Endometrium (tissue), 2 donors: ENCODE measurements at regions not wholly inside any gene's neighbourhood (a gene's known extent, or its start where the extent isn't known, plus 50 kb on each side); places are given as distances from the start of the nearest gene placed in this dataset.
"Not testable (repeated sequence)": the region's sequence is repeated elsewhere in the genome, so short reads cannot be mapped to it uniquely, and the experiment has no call there.

Source experiments
- FAIRE-seq: peaks from 2 replicates; lab custom pipeline; 2012; peaks lifted over from hg19 to GRCh38; lab: Jason Lieb, UNC
- donor health status: control.
- donor health status: control.

- no peak for FAIRE-seq
These were observed 138.0 kb upstream of the ALCAM start for GRCh38 chr3:105228696-105229095.

- no peak for FAIRE-seq
These were observed 134.2 kb upstream of the ALCAM start for GRCh38 chr3:105232553-105232952.

- no peak for FAIRE-seq
These were observed 133.7 kb upstream of the ALCAM start for GRCh38 chr3:105233010-105233409.

- no peak for FAIRE-seq
These were observed 131.5 kb upstream of the ALCAM start for GRCh38 chr3:105235221-105235620.

GRCh38 chr3:105235785-105236184, 130.9 kb upstream of the ALCAM start:
- no peak for FAIRE-seq

- FAIRE-seq: no peak
These were observed 128.3 kb upstream of the ALCAM start for GRCh38 chr3:105238367-105238766.

GRCh38 chr3:105243076-105243475, 123.6 kb upstream of the ALCAM start:
- no peak for FAIRE-seq

- FAIRE-seq: no peak
These were observed 120.2 kb upstream of the ALCAM start for GRCh38 chr3:105246536-105246935.

GRCh38 chr3:105253225-105253624, 113.5 kb upstream of the ALCAM start:
- FAIRE-seq: no peak

GRCh38 chr3:105254154-105254553, 112.6 kb upstream of the ALCAM start:
- FAIRE-seq: no peak

GRCh38 chr3:105255350-105255749, 111.4 kb upstream of the ALCAM start:
- no peak for FAIRE-seq

GRCh38 chr3:105259496-105259895, 107.2 kb upstream of the ALCAM start:
- peak; percentile 8 for FAIRE-seq

GRCh38 chr3:105260385-105260784, 106.3 kb upstream of the ALCAM start:
- FAIRE-seq: no peak

- no peak for FAIRE-seq
These were observed 92.2 kb upstream of the ALCAM start for GRCh38 chr3:105274536-105274935.

- FAIRE-seq: no peak
These were observed 91.8 kb upstream of the ALCAM start for GRCh38 chr3:105274958-105275357.

- no peak for FAIRE-seq
These were observed 89.1 kb upstream of the ALCAM start for GRCh38 chr3:105277656-105278055.

- no peak for FAIRE-seq
These were observed 88.0 kb upstream of the ALCAM start for GRCh38 chr3:105278688-105279087.

GRCh38 chr3:105281989-105282388, 84.7 kb upstream of the ALCAM start:
- no peak for FAIRE-seq

GRCh38 chr3:105284876-105285275, 81.8 kb upstream of the ALCAM start:
- no peak for FAIRE-seq

GRCh38 chr3:105285653-105286241, 81.0 kb upstream of the ALCAM start:
- no peak for FAIRE-seq

- FAIRE-seq: no peak
These were observed 73.3 kb upstream of the ALCAM start for GRCh38 chr3:105293441-105293840.

GRCh38 chr3:105296182-105296822, 70.4 kb upstream of the ALCAM start:
- FAIRE-seq: not testable (repeated sequence)

GRCh38 chr3:105304487-105304886, 62.2 kb upstream of the ALCAM start:
- FAIRE-seq: no peak

GRCh38 chr3:105315144-105315543, 51.6 kb upstream of the ALCAM start:
- no peak for FAIRE-seq
